KOPT-K1 (cell line): ENCODE measurements at regions not wholly inside any gene's neighbourhood (a gene's known extent, or its start where the extent isn't known, plus 50 kb on each side); places are given as distances from the start of the nearest gene placed in this dataset.

Experiments
- H3K27ac ChIP-seq: fragments of 200-600 bp; sonication (generic); 2 replicates; pipeline ENCODE4 v1.5.1; 2016; ENCODE audit warnings: antibody characterized with exemption, mild to moderate bottlenecking, low read depth, low read length; ENCODE audit not compliant: poor library complexity, severe bottlenecking
- H3K36me3 ChIP-seq: fragments of 200-600 bp; sonication (generic); 2 replicates; pipeline ENCODE4 v1.5.1; 2017; ENCODE audit warnings: antibody characterized with exemption, mild to moderate bottlenecking, low read length, moderate library complexity; ENCODE audit not compliant: insufficient read depth
- H3K9me3 ChIP-seq: fragments of 200-600 bp; sonication (generic); 2 replicates; pipeline ENCODE4 v1.5.1; 2017; ENCODE audit warnings: antibody characterized with exemption, low read length, mild to moderate bottlenecking; ENCODE audit not compliant: insufficient read depth, poor library complexity, severe bottlenecking

DNA sequence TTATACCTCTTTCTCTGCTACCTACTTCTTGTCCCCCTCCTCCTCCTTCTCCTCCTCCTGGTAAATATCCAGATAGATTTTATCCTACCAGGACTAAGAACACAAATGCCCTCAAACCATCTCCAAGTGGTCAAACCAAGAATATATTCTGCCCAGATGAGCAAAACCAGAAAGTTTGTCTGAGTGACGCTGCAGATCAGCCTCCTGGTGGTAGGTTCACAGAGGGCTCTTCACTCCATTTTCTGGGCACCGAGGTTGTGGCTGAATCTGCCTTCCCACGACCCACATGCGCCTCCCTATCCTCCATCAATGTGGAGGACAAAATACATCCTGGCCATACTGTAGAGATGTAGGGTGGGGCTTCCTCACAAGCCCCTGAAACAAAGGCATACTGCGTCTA, 543.6 kb downstream of the MN1 start:
- Histone ChIP-seq H3K27ac (no peak overlapping the region), H3K9me3 (peaks cover 14% of the 10 kb centered on the region), H3K36me3 (no peaks in the 10 kb centered on the region)

DNA sequence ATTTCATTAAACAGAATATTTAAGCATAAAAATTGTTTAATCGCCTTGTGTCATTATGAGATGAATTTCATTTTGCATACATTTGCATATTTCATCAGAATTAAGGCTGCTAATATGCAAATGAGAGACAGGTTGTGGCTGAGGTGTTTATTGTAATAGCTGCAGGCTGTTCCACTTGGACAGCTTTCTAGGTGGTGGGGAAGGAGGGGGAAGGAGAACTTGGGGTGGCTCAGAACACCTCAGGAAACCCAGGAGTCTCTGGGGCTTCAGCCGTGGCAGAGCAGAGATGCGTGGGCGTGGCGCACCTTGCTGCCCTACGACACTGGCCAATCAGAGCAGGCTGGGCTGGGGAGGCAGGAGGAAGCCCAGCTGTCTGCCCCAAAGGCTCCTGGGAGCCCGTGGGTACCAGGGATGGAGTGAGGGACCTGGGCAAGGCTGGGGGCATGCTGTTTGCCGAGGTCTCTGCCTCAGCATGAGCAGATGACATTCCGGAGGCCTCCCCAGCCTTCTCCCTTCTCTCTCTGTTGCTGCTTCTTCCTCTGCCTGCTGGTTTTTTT, 542.9 kb downstream of the MN1 start:
- H3K36me3 ChIP-seq = no peaks in the 10 kb centered on the region
- peaks cover 14% of the 10 kb centered on the region for H3K9me3 ChIP-seq
- H3K27ac ChIP-seq = no peak overlapping the region

DNA sequence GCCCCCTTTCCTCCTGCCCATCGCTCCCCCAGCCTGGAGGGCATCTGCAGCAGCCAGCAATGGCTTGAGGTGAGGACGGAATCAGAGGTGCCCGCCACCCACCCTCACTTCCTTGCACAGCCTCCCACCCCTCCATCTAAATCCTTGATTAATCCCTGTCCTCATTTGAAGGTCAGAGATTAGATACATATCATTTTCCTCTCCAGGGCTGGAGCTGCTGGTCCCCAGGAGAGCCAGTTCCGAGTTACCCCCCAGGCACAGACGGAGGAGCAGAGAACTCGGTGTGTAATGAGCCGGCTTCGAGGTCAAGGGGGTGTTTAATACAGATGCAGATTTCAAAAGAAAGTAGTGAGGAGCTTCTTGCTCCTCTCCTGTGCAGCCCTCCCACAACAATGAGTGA, 542.1 kb downstream of the MN1 start:
- Histone ChIP-seq H3K27ac (no peak overlapping the region), H3K9me3 (peaks cover 14% of the 10 kb centered on the region), H3K36me3 (no peaks in the 10 kb centered on the region)

DNA sequence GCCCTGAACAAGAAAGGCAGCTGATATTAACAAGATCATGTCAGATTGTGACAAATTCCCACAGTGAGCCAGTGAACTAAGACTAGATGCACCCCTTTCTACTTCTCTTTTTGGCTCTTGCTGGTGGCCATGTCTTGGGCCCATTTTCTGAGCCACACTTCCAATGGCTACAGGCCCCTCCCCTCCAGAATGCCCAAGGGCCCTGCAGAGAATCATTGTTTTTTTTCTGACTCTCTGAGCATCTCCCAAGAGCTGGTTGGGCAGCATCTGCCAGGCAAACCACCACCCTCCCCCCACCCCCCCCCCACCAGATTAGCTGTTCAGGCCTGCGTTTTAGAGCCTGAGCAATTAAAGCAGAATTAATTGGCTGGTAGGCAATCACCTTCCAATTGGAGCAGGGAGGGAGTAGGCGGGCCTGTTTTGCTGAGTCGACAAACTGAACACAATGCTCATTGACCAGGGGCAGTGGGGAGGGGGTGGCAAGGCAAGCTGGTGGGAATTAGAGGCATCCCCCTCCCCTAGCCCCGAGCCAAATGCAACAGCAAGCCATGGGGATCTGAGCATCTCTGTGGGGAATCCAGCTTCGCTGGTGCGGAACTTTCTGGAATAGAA, 541.4 kb downstream of the MN1 start:
- Histone ChIP-seq H3K27ac (no peak overlapping the region), H3K36me3 (no peaks in the 10 kb centered on the region), H3K9me3 (peaks cover 8% of the 10 kb centered on the region)

DNA sequence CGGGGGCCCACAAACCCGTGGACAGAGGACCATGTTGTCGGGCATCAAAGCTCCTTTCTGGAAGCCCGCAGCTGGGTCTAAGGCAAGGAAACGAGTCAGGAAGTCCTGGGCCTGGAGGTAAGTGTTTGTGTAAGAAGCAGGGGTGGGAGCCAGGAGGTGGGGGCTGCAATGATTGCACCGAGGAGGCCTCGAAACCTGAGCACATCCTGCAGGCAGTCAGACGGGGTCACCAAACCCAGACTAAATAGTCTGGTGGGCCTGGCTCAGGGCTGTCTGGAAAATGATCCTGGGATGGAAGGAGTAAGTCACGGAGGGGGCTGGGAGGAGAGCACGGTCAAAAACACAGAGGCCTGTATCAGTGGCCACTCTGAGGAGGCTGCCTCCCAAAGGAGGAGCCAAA, 539.2 kb downstream of the MN1 start:
- Histone ChIP-seq H3K36me3 (no peaks in the 10 kb centered on the region), H3K9me3 (no peaks in the 10 kb centered on the region), H3K27ac (no peak overlapping the region)

- Histone ChIP-seq H3K36me3 (no peaks in the 10 kb centered on the region), H3K9me3 (no peaks in the 10 kb centered on the region), H3K27ac (no peak overlapping the region)
These were observed 537.4 kb downstream of the MN1 start for GRCh38 chr22:27264184-27264583.

DNA sequence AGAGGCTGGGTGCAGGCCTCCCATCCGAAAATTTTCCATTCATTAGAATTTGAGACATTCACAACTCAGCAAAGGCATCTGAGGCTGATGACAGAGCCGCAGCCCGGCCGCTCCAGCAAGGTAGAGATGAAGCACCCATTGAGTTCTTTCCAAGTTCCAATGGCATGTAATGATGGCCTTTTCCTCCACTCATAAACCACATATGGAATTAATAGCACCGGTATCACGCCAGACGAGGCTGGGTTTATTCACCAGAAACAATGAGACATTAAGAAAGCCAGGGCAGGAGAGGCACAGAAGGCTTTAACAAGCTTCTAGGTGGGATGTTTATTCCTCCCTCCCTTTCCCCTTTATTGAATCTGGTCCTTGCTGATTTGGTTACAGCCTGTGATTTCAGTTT, 534.4 kb downstream of the MN1 start:
- H3K9me3 ChIP-seq = no peaks in the 10 kb centered on the region
- H3K27ac ChIP-seq = no peak overlapping the region
- no peaks in the 10 kb centered on the region for H3K36me3 ChIP-seq

GRCh38 chr22:27269751-27270543, 531.6 kb downstream of the MN1 start:
- Histone ChIP-seq H3K9me3 (no peaks in the 10 kb centered on the region), H3K36me3 (no peaks in the 10 kb centered on the region), H3K27ac (no peak overlapping the region)

GRCh38 chr22:27270818-27271510, 530.6 kb downstream of the MN1 start:
- Histone ChIP-seq H3K9me3 (no peaks in the 10 kb centered on the region), H3K36me3 (no peaks in the 10 kb centered on the region), H3K27ac (no peak overlapping the region)

DNA sequence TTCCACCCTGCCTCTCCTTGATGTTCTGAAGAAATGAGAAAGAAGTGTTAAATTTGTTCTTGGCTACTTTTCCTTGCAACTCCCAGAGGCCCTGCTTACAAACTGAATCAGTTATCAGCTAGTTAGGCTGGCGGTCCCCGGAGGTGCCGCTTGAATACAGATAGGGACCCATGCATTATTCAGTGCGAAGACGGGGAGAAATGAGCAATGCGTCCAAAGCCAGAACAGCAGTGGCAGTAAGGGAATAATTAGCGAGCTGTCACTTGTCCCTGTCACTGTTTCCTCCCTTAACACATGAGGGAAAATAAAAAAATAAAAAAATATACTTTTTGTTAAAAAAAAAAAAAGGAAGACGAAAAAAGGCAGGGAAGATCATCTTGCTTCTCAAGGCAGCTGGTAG, 528.1 kb downstream of the MN1 start:
- H3K36me3 ChIP-seq = no peaks in the 10 kb centered on the region
- no peak overlapping the region for H3K27ac ChIP-seq
- H3K9me3 ChIP-seq = no peaks in the 10 kb centered on the region

GRCh38 chr22:27273853-27274252, 527.7 kb downstream of the MN1 start:
- H3K27ac ChIP-seq = no peak overlapping the region
- H3K36me3 ChIP-seq = no peaks in the 10 kb centered on the region
- no peaks in the 10 kb centered on the region for H3K9me3 ChIP-seq

DNA sequence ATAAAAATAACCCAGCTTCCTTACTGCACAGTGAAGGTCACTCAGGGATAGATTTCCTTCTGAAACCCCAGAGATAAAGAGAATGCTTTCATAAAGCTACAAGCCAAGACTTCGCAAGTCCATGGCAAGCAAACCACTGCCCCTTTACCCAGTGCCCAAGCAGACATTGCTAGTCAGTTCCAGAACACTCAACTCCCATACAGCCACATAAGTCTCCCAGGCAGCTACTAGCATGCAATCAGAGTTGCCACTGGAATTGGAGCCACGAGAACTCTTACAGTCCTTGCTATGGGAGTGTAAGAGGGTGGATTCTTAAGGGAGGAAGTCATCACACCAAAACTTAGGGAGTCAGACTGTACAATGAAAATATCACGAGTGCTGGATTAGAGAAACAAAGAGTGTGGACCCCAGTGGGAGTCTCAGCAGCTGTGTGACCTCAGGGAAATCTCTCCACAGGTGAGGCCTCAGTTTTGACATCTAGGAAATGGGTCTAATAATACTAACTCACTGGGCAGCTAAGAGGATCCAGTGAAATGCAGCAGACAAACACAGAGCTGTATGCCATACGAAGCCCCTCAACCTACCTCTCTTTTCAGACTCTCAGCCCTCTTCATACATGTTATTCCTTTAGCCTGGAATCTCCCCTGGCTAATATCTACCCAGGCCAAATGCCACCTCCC, 526.6 kb downstream of the MN1 start:
- Histone ChIP-seq H3K27ac (no peak overlapping the region), H3K9me3 (no peaks in the 10 kb centered on the region), H3K36me3 (no peaks in the 10 kb centered on the region)

GRCh38 chr22:27278946-27279345, 522.6 kb downstream of the MN1 start:
- Histone ChIP-seq H3K27ac (no peak overlapping the region), H3K36me3 (no peaks in the 10 kb centered on the region), H3K9me3 (no peaks in the 10 kb centered on the region)

- Histone ChIP-seq H3K36me3 (no peaks in the 10 kb centered on the region), H3K9me3 (no peaks in the 10 kb centered on the region), H3K27ac (no peak overlapping the region)
These were observed 518.3 kb downstream of the MN1 start for GRCh38 chr22:27283240-27283639.

GRCh38 chr22:27283714-27284113, 517.8 kb downstream of the MN1 start:
- H3K9me3 ChIP-seq = no peaks in the 10 kb centered on the region
- no peak overlapping the region for H3K27ac ChIP-seq
- H3K36me3 ChIP-seq = no peaks in the 10 kb centered on the region
